Iris pigment epithelial cell (primary cell): ENCODE measurements at regions not wholly inside any gene's neighbourhood (a gene's known extent, or its start where the extent isn't known, plus 50 kb on each side); places are given as distances from the start of the nearest gene placed in this dataset.
"Not testable (repeated sequence)": the region's sequence is repeated elsewhere in the genome, so short reads cannot be mapped to it uniquely, and the experiment has no call there.

Experiments used
- DNase-seq: peaks from one replicate; pipeline ENCODE4 v3.0.0-alpha.2; 2011; ENCODE audit warnings: low read depth

GRCh38 chr16:16940351-16940750 is 530.4 kb downstream of the XYLT1 start:
- no peak for DNase-seq

- DNase-seq: not testable (repeated sequence)
Observed at GRCh38 chr16:16942849-16943248, 527.9 kb downstream of the XYLT1 start.

GRCh38 chr16:16945207-16945606 is 525.6 kb downstream of the XYLT1 start:
- no peak for DNase-seq

- DNase-seq: no peak
Observed at GRCh38 chr16:16956376-16956775, 514.4 kb downstream of the XYLT1 start.

GRCh38 chr16:16960785-16961184 is 510.0 kb downstream of the XYLT1 start:
- no peak for DNase-seq

GRCh38 chr16:16966439-16966838 is 504.3 kb downstream of the XYLT1 start:
- no peak for DNase-seq

GRCh38 chr16:16971042-16971441 is 499.7 kb downstream of the XYLT1 start:
- DNase-seq: no peak

GRCh38 chr16:16972831-16973230 is 497.9 kb downstream of the XYLT1 start:
- no peak for DNase-seq

GRCh38 chr16:16973707-16974591 is 496.8 kb downstream of the XYLT1 start:
- DNase-seq: no peak

- no peak for DNase-seq
Observed at GRCh38 chr16:16982614-16983013, 488.1 kb downstream of the XYLT1 start.

- no peak for DNase-seq
Observed at GRCh38 chr16:16983582-16983981, 487.2 kb downstream of the XYLT1 start.

GRCh38 chr16:16984091-16984490 is 486.7 kb downstream of the XYLT1 start:
- not testable (repeated sequence) for DNase-seq

GRCh38 chr16:16985707-16986106 is 485.1 kb downstream of the XYLT1 start:
- DNase-seq: no peak

GRCh38 chr16:16988963-16989362 is 481.8 kb downstream of the XYLT1 start:
- no peak for DNase-seq

- DNase-seq: no peak
Observed at GRCh38 chr16:16989368-16989767, 481.4 kb downstream of the XYLT1 start.

GRCh38 chr16:16991711-16992110 is 479.0 kb downstream of the XYLT1 start:
- no peak for DNase-seq

GRCh38 chr16:16992975-16993765 is 477.6 kb downstream of the XYLT1 start:
- DNase-seq: no peak

- no peak for DNase-seq
Observed at GRCh38 chr16:16994831-16995230, 475.9 kb downstream of the XYLT1 start.

GRCh38 chr16:16996827-16997226 is 473.9 kb downstream of the XYLT1 start:
- no peak for DNase-seq

- DNase-seq: no peak
Observed at GRCh38 chr16:16997349-16997748, 473.4 kb downstream of the XYLT1 start.

- DNase-seq: no peak
Observed at GRCh38 chr16:17001471-17001870, 469.3 kb downstream of the XYLT1 start.

- DNase-seq: no peak
Observed at GRCh38 chr16:17002565-17002964, 468.2 kb downstream of the XYLT1 start.

GRCh38 chr16:17005963-17006362 is 464.8 kb downstream of the XYLT1 start:
- not testable (repeated sequence) for DNase-seq
